CD4-positive, alpha-beta T cell (primary cell): ENCODE measurements at regions not wholly inside any gene's neighbourhood (a gene's known extent, or its start where the extent isn't known, plus 50 kb on each side); places are given as distances from the start of the nearest gene placed in this dataset.

Source experiments
- ATAC-seq: fragments of 200-7000 bp; cut with Tn5 transposase; one replicate; pipeline ENCODE4 v1.10.0; 2022; ENCODE audit warnings: mild to moderate bottlenecking; ENCODE audit not compliant: poor library complexity
- CTCF ChIA-PET: fragments of 350-600 bp; sonication (Branson Sonifier 250); formaldehyde crosslinking; loops from one replicate; lab custom pipeline; 2021; ENCODE audit warnings: antibody characterized with exemption, inconsistent platforms; lab: Charles Lee
- POLR2A ChIA-PET: fragments of 350-600 bp; sonication (Branson Sonifier 250); formaldehyde crosslinking; loops from one replicate; lab custom pipeline; 2021; ENCODE audit warnings: antibody characterized with exemption, inconsistent platforms; lab: Charles Lee
- DNase-seq, 14 experiments: peaks; one replicate each; pipeline ENCODE4 v3.0.0-alpha.2; 2013 to 2020; ENCODE audit warnings: mixed read lengths in 2 of 14
- H3K27ac ChIP-seq, 2 donors: one replicate each; pipeline versions ENCODE4 v1.5.1 to v1.7.0; 2013; ENCODE audit warnings: low read length in 2 of 2, low read depth in 1 of 2, mild to moderate bottlenecking in 1 of 2
- H3K27me3 ChIP-seq, 2 experiments: 1 replicate in 1 of 2; 2 replicates in 1 of 2; pipeline versions ENCODE4 v1.6.1 to v1.7.0; 2013; ENCODE audit warnings: low read length in 2 of 2, control low read depth in 1 of 2, mild to moderate bottlenecking in 1 of 2, moderate library complexity in 1 of 2; ENCODE audit not compliant: insufficient read depth in 2 of 2, control insufficient read depth in 1 of 2
- H3K36me3 ChIP-seq: one replicate; pipeline ENCODE4 v1.6.1; 2013; ENCODE audit warnings: low read length, control low read depth; ENCODE audit not compliant: insufficient read depth
- H3K4me1 ChIP-seq: one replicate; pipeline ENCODE4 v1.6.1; 2013; ENCODE audit warnings: low read length, control low read depth; ENCODE audit not compliant: insufficient read depth
- H3K4me3 ChIP-seq: one replicate; pipeline ENCODE4 v1.5.1; 2013; ENCODE audit warnings: mild to moderate bottlenecking, low read length, moderate library complexity
- H3K9me3 ChIP-seq, 2 experiments: 1 replicate in 1 of 2; 2 replicates in 1 of 2; pipeline versions ENCODE4 v1.6.1 to v1.7.0; 2013; ENCODE audit warnings: low read length in 2 of 2, mild to moderate bottlenecking in 2 of 2, control low read depth in 1 of 2, moderate library complexity in 1 of 2; ENCODE audit not compliant: control insufficient read depth in 1 of 2, insufficient read depth in 1 of 2
- H3K27ac Mint-ChIP-seq: one replicate; pipeline ENCODE4 v1.8.0; 2020; ENCODE audit warnings: mixed read lengths
- H3K27me3 Mint-ChIP-seq: one replicate; pipeline ENCODE4 v1.8.0; 2021; ENCODE audit warnings: mixed read lengths
- H3K36me3 Mint-ChIP-seq: one replicate; pipeline ENCODE4 v1.8.0; 2021; ENCODE audit warnings: low read depth, mixed read lengths
- H3K4me1 Mint-ChIP-seq: one replicate; pipeline ENCODE4 v1.8.0; 2021; ENCODE audit warnings: low read depth, mixed read lengths
- H3K4me3 Mint-ChIP-seq: one replicate; pipeline ENCODE4 v1.8.0; 2020; ENCODE audit warnings: mild to moderate bottlenecking, mixed read lengths
- H3K9me3 Mint-ChIP-seq: one replicate; pipeline ENCODE4 v1.8.0; 2020; ENCODE audit warnings: mixed read lengths
- CTCF ChIP-seq: fragments of 200-600 bp; IDR thresholded peaks from one replicate; pipeline ENCODE4 v1.8.0; 2022; ENCODE audit warnings: antibody characterized with exemption, mild to moderate bottlenecking
- intact Hi-C, 2 experiments: fragments of 100-400 bp; cut with DNase I in 1 of 2; cut with micrococcal nuclease in 1 of 2; formaldehyde crosslinking; loops; one replicate each; pipeline versions ENCODE4 v1.15.1 to v1.9.0; 2023 to 2025; cut with DNase I, micrococcal nuclease

GRCh38 chr4:54418468-54418867 lies 189.4 kb downstream of the PDGFRA start:
- DNase-seq, result no peak
- H3K27ac ChIP-seq, result no peak overlapping the region
- Mint-ChIP-seq H3K36me3 (no peaks in the 10 kb centered on the region), H3K4me1 (no peaks in the 10 kb centered on the region), H3K9me3 (peaks cover 2% of the 10 kb centered on the region), H3K4me3 (no peak overlapping the region), H3K27ac (no peak overlapping the region), H3K27me3 (no peaks in the 10 kb centered on the region)
- TF ChIP-seq CTCF, result no peak
- no peaks in the 10 kb centered on the region for H3K9me3 ChIP-seq
- no peak overlapping the region for H3K4me3 ChIP-seq
- ChIA-PET CTCF (no interaction called here), POLR2A (no interaction called here)
- no peaks in the 10 kb centered on the region for H3K27me3 ChIP-seq
- intact Hi-C loops, result no loop called here
- no peaks in the 10 kb centered on the region for H3K36me3 ChIP-seq
- no peaks in the 10 kb centered on the region for H3K4me1 ChIP-seq
- ATAC-seq, result no peak

GRCh38 chr4:54423066-54423465 lies 194.0 kb downstream of the PDGFRA start:
- H3K27me3 Mint-ChIP-seq, result no peaks in the 10 kb centered on the region
- H3K36me3 ChIP-seq, result no peaks in the 10 kb centered on the region
- H3K4me1 Mint-ChIP-seq, result no peaks in the 10 kb centered on the region
- H3K27ac Mint-ChIP-seq, result no peak overlapping the region
- ChIA-PET POLR2A (no interaction called here), CTCF (no interaction called here)
- ATAC-seq (no peak), DNase-seq (no peak)
- no peaks in the 10 kb centered on the region for H3K36me3 Mint-ChIP-seq
- no peaks in the 10 kb centered on the region for H3K4me1 ChIP-seq
- H3K27ac ChIP-seq, result no peak overlapping the region
- peaks cover 2% of the 10 kb centered on the region for H3K9me3 Mint-ChIP-seq
- no peak for TF ChIP-seq CTCF
- H3K9me3 ChIP-seq, result no peaks in the 10 kb centered on the region
- intact Hi-C loops, result no loop called here
- no peak overlapping the region for H3K4me3 Mint-ChIP-seq
- H3K27me3 ChIP-seq, result no peaks in the 10 kb centered on the region
- H3K4me3 ChIP-seq, result no peak overlapping the region

GRCh38 chr4:54427826-54428225 lies 198.7 kb downstream of the PDGFRA start:
- Mint-ChIP-seq H3K4me1 (no peaks in the 10 kb centered on the region), H3K4me3 (no peak overlapping the region), H3K9me3 (peaks cover 2% of the 10 kb centered on the region), H3K36me3 (no peaks in the 10 kb centered on the region), H3K27ac (no peak overlapping the region), H3K27me3 (peaks cover 17% of the 10 kb centered on the region)
- no peaks in the 10 kb centered on the region for H3K9me3 ChIP-seq
- H3K4me1 ChIP-seq, result no peaks in the 10 kb centered on the region
- TF ChIP-seq CTCF, result no peak
- no peaks in the 10 kb centered on the region for H3K36me3 ChIP-seq
- POLR2A ChIA-PET, result no interaction called here
- H3K4me3 ChIP-seq, result no peak overlapping the region
- ATAC-seq (no peak), DNase-seq (no peak)
- CTCF ChIA-PET, result no interaction called here
- H3K27ac ChIP-seq, result no peak overlapping the region
- H3K27me3 ChIP-seq, result no peaks in the 10 kb centered on the region
- intact Hi-C loops, result no loop called here
